GM12872 (cell line): ENCODE measurements at regions not wholly inside any gene's neighbourhood (a gene's known extent, or its start where the extent isn't known, plus 50 kb on each side); places are given as distances from the start of the nearest gene placed in this dataset.

Experiments
- TF ChIP-seq, protein P1 (sequence below): IDR thresholded peaks from 3 replicates; pipeline ENCODE4 v1.5.1; 2011; ENCODE audit warnings: low read depth, mild to moderate bottlenecking, low read length, moderate library complexity; ENCODE audit not compliant: insufficient read depth

DNA sequence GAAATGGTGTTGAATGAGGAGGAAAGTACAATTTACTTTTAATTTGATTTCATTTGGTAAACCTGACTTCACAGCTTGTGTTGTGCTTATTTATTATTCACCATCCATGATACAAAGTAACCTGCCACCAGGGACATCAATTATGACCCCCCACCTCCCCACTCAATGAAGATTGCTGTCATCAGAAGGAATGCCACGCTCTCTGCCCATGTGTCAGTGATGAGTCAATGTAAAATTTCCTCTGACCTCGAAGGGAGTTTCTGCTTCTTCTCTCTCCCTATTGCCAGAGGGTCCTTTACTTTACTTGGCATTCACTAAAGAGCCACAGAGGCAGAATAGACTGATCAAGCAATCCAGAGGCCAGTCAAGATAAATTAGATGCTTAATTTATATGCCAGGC lies 759.7 kb downstream of the CDH11 start:
- TF ChIP-seq, protein P1, sequence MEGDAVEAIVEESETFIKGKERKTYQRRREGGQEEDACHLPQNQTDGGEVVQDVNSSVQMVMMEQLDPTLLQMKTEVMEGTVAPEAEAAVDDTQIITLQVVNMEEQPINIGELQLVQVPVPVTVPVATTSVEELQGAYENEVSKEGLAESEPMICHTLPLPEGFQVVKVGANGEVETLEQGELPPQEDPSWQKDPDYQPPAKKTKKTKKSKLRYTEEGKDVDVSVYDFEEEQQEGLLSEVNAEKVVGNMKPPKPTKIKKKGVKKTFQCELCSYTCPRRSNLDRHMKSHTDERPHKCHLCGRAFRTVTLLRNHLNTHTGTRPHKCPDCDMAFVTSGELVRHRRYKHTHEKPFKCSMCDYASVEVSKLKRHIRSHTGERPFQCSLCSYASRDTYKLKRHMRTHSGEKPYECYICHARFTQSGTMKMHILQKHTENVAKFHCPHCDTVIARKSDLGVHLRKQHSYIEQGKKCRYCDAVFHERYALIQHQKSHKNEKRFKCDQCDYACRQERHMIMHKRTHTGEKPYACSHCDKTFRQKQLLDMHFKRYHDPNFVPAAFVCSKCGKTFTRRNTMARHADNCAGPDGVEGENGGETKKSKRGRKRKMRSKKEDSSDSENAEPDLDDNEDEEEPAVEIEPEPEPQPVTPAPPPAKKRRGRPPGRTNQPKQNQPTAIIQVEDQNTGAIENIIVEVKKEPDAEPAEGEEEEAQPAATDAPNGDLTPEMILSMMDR = no peak

DNA sequence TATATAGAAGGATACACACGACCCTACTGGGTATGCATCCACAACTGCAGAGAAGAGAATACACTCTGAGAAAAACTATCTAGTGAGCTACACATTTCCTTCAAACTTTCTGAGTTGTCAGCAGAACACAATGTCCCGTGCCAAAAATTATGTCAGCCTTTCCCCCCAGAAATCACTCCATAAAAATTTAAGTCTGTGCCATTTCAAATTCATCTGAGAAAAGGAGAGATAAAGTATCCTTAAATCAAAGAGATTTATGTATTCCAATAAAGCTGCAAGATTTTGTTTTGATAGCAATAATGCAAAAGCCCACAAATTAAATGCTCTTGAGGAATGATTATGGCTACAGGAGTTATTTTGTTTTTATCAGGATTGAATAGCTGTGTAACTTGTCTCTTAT lies 760.1 kb downstream of the CDH11 start:
- TF ChIP-seq, protein P1 = no peak

DNA sequence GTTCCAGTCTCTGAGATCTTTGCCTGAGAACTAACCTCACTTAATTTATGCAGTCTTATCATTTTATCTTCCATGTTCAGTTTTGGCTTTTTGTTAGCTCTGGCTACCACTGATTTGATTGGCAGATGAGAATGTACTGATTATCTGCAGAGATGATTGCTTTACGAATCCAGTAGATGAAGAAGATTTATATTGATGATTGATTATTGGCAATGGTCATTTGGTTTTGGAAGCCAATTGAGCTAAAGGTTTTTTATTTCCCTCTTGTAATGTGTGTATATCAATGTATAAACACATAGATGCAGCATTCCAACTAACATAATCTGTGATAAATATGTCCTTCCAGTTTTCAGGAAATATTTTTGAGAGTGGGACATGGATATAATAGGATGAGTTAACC lies 763.6 kb downstream of the CDH11 start:
- TF ChIP-seq, protein P1 = no peak

DNA sequence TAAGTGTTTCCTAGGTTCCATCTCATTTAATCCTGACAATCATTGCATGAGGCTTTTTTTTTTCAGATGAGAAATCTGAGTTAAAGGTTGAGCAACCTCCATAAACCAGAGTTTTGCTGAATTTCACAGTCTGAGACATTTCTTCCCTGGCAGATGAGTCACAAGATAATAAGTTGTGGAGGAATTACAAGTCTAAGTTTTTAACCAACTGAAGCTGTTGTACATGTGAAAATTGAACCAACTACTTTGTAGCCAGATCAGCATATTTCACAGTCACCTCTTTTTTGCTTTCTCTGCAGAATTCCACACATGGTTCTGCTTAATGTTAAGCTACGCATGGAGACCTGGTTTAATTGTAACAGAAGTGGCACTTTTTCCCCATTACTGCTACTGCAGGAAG lies 765.6 kb downstream of the CDH11 start:
- TF ChIP-seq, protein P1 = no peak

DNA sequence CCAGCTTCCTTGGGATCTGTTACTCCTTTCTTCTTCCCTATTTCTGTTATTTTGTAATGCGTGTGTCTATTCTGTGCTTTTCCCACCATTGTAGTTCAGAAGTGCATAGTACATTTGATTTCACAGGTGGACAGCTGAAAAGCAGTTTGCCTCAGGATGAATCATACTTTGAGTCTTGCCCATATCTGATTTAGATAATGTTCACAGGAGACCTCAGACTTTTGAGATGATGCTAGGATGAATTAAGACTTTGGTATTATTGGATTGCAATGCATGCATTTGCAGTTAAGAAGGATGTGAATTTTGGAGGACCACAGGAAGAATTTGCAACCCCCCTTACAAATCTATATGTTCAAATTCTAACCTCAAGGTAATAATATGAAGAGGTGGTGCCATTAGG lies 769.6 kb downstream of the CDH11 start:
- TF ChIP-seq, protein P1 = no peak

DNA sequence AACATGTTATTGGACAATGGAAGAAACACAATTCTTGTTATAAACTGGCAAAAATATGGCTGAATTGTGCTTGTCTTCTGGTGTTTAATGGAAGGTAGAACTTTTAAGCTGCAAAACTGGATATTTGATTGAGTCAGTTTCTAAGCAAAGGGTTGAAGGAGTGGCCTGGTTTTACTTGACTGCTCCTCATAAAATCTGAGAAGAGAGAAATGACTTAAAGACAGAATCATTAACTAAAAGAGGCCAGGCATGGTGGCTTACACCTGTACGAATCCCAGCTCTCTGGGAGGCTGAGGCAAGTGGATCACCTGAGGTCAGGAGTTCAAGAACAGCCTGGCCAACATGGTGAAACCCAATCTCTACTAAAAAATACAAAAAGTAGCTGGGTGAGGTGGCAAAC lies 770.7 kb downstream of the CDH11 start:
- TF ChIP-seq, protein P1 = no peak

DNA sequence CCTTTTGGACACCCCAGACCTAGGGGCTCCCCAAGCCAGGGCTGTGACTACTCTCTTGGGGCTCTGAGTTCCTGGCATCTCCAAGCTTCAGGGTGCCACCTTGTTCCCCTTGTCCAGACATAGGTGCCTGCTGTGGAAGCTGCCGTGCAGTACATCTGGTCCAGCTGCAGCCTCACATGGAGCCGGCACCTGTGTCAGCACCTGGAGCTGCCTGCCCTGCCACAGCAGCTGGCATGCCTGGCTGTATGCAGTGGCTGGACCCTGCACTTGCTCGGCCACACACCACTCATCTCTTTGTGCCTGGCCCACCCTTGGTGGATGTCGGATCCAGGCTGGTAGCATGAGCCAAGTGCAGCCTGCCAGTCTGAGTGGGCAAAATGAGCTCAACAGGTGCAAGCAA lies 775.8 kb downstream of the CDH11 start:
- TF ChIP-seq, protein P1 = no peak

DNA sequence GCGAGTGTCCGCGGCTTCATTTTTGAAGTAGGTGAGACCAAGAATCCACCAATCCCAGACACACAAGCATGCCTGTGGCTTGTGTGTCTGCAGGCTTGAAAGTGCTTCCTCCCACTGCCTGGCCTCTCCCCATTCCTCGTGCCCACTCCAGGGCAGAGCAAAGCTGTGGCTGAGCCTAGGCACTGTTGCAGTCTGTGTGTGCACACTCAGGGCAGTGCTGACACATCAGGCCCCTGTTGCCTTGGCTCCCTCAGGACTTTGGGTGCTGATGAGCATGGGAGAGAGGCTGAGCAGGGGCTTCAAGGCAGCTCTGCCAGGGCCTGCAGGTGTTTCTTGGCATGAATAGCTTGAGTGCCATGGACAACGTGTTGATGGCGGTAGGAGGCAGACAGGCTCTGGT lies 776.7 kb downstream of the CDH11 start:
- TF ChIP-seq, protein P1 = no peak
